HepG2 (cell line): ENCODE measurements at regions not wholly inside any gene's neighbourhood (a gene's known extent, or its start where the extent isn't known, plus 50 kb on each side); places are given as distances from the start of the nearest gene placed in this dataset.

ENCODE experiments used
- ASH2L ChIP-seq: fragments of 300-600, 200-600 bp; sonication (generic); IDR thresholded peaks from 2 replicates; pipeline ENCODE4 v1.7.0; 2017; ENCODE audit warnings: low read depth, mild to moderate bottlenecking, moderate library complexity, mixed read lengths, low read length; ENCODE audit not compliant: insufficient read length
- ESRRA ChIP-seq: sonication (generic); formaldehyde crosslinking; IDR thresholded peaks from 2 replicates; pipeline ENCODE4 v1.5.1; 2020; ENCODE audit warnings: mild to moderate bottlenecking, low read depth, missing genetic modification reagents
- HNF4G ChIP-seq, 2 experiments: sonication (generic) in 1 of 2; formaldehyde crosslinking in 1 of 2; IDR thresholded peaks; 2 replicates each; pipeline versions ENCODE4 v1.4.0 to v1.6.1; 2011 to 2020; ENCODE audit warnings: borderline replicate concordance in 2 of 2, low read depth in 2 of 2, mild to moderate bottlenecking in 2 of 2, low read length in 1 of 2, missing genetic modification reagents in 1 of 2, moderate library complexity in 1 of 2
- KLF16 ChIP-seq, 2 experiments: sonication (generic) in 1 of 2; formaldehyde crosslinking in 1 of 2; IDR thresholded peaks; 2 replicates each; pipeline versions ENCODE4 v1.6.1 to v1.8.0; 2016 to 2023; ENCODE audit warnings: missing genetic modification reagents in 2 of 2, missing compliant biosample characterization in 1 of 2
- MED1 ChIP-seq: sonication (generic); formaldehyde crosslinking; IDR thresholded peaks from 2 replicates; pipeline ENCODE4 v1.4.0; 2020; ENCODE audit warnings: missing genetic modification reagents
- NCOA1 ChIP-seq: sonication (generic); formaldehyde crosslinking; IDR thresholded peaks from 2 replicates; pipeline ENCODE4 v1.9.0; 2021; ENCODE audit warnings: missing genetic modification reagents
- NR2F6 ChIP-seq, 2 experiments: IDR thresholded peaks; 2 replicates each; pipeline ENCODE4 v1.6.1; 2016; ENCODE audit warnings: antibody characterized with exemption in 1 of 2, mild to moderate bottlenecking in 1 of 2
- NRL ChIP-seq: sonication (generic); formaldehyde crosslinking; IDR thresholded peaks from 2 replicates; pipeline ENCODE4 v1.5.0; 2020; ENCODE audit warnings: missing genetic modification reagents, mild to moderate bottlenecking, moderate library complexity, borderline replicate concordance
- RBFOX2 ChIP-seq: fragments of 200-400 bp; formaldehyde crosslinking; IDR thresholded peaks from 2 replicates; pipeline ENCODE4 v1.6.1; 2017; ENCODE audit warnings: low read depth, mild to moderate bottlenecking, low read length
- SMARCC2 ChIP-seq: fragments of 450-650 bp; IDR thresholded peaks from 2 replicates; pipeline ENCODE4 v1.6.1; 2017; ENCODE audit warnings: antibody characterized with exemption, mild to moderate bottlenecking
- SP4 ChIP-seq: sonication (generic); formaldehyde crosslinking; IDR thresholded peaks from 2 replicates; pipeline ENCODE4 v1.8.1; 2023; ENCODE audit warnings: mild to moderate bottlenecking, missing genetic modification reagents
- TAF15 ChIP-seq: fragments of 200-400 bp; formaldehyde crosslinking; IDR thresholded peaks from one replicate; pipeline ENCODE4 v1.6.1; 2018; ENCODE audit warnings: mild to moderate bottlenecking, low read depth, low read length; ENCODE audit not compliant: poor library complexity, severe bottlenecking
- TEAD3 ChIP-seq: optimal IDR thresholded peaks from 2 replicates; pipeline ENCODE3; 2016; ENCODE audit warnings: borderline replicate concordance
- THYN1 ChIP-seq: sonication (generic); formaldehyde crosslinking; IDR thresholded peaks from 2 replicates; pipeline ENCODE4 v1.8.1; 2023; ENCODE audit warnings: low read depth, mild to moderate bottlenecking, moderate library complexity, missing genetic modification reagents, borderline replicate concordance
- YY1 ChIP-seq: IDR thresholded peaks from 2 replicates; pipeline ENCODE4 v1.6.1; 2011; ENCODE audit warnings: low read length, low read depth, moderate library complexity, mild to moderate bottlenecking; ENCODE audit not compliant: insufficient read depth, insufficient replicate concordance
- ZFX ChIP-seq: sonication (generic); formaldehyde crosslinking; IDR thresholded peaks from 2 replicates; pipeline ENCODE4 v1.4.0; 2020; ENCODE audit warnings: mild to moderate bottlenecking, low read depth, missing genetic modification reagents, moderate library complexity
- ZNF556 ChIP-seq: sonication (generic); formaldehyde crosslinking; IDR thresholded peaks from 2 replicates; pipeline ENCODE4 v1.4.0; 2020; ENCODE audit warnings: mild to moderate bottlenecking, missing genetic modification reagents, borderline replicate concordance
- ZNF670 ChIP-seq: sonication (generic); formaldehyde crosslinking; IDR thresholded peaks from 2 replicates; pipeline ENCODE4 v1.8.0; 2022; ENCODE audit warnings: mild to moderate bottlenecking, missing genetic modification reagents, borderline replicate concordance
- ZNF768 ChIP-seq: sonication (generic); formaldehyde crosslinking; IDR thresholded peaks from 2 replicates; pipeline ENCODE4 v1.4.0; 2020; ENCODE audit warnings: missing genetic modification reagents
- ZNF788 ChIP-seq: sonication (generic); formaldehyde crosslinking; IDR thresholded peaks from 2 replicates; pipeline ENCODE4 v1.5.0; 2020; ENCODE audit warnings: mild to moderate bottlenecking, missing genetic modification reagents, borderline replicate concordance
- ZSCAN29 ChIP-seq: sonication (generic); formaldehyde crosslinking; conservative IDR thresholded peaks from 2 replicates; pipeline ENCODE4 v1.4.0; 2020; ENCODE audit warnings: mild to moderate bottlenecking, missing genetic modification reagents
- TF ChIP-seq, protein P1 (sequence below): sonication (generic); formaldehyde crosslinking; IDR thresholded peaks from 2 replicates; pipeline ENCODE4 v1.8.0; 2022; ENCODE audit warnings: missing genetic modification reagents, mild to moderate bottlenecking, inconsistent platforms, borderline replicate concordance
- TF ChIP-seq, protein P2 (sequence below): sonication (generic); formaldehyde crosslinking; IDR thresholded peaks from 2 replicates; pipeline ENCODE4 v1.4.0; 2020; ENCODE audit warnings: missing genetic modification reagents
- TF ChIP-seq, protein P3 (sequence below): sonication (generic); formaldehyde crosslinking; IDR thresholded peaks from 2 replicates; pipeline ENCODE4 v1.9.0; 2022; ENCODE audit warnings: low read depth, missing genetic modification reagents

DNA sequence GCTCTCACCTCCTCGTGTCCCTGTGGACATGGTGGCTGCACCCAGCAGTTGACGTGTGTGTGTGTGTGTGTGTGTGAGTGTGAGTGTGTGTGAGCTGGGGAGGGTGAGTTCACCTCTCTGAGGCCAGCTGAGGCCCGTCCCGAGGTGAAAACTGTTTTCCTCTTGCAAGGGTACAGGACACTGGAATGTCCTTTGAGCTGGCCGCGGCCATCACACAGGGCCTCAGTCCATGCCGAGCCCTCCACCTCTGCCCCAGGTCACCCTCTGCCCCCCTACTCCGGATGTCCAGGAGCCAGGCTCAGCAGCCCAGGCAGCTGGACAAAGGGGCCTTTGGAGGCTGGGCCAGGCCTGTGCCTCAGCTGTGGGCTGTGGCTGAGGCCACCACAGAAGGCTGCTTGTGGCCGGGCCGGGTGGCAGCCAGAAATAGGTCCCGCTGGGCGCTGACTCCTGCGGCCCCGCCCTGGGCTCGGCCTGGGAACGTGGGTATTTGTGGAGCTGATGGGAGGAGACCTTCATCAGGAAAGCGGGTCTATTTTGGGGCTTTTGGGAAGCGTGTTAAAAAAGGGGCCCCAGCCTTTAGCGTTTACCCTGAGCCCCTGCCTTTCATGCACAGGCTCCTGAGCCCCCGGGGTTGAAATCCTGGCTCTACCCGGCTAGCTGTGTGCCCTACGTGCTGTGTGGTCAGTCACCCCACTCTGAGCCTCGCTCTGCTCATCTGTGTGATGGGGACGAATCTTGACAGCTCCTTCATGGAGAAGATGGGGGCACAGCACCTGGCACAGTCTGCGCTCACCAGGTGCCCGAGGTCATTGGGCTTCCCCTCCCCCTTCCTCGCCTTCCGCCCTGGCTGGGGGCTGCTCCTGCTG is 75.1 kb upstream of the IER5L start (continued):
- TF ChIP-seq SP4 (CRISPR knock-in tag) = peak; percentile 59; the same call in 1 of the 2 replicates
- no peak for TF ChIP-seq NCOA1 (CRISPR knock-in tag)
- TF ChIP-seq ASH2L = peak; percentile 50
- TF ChIP-seq RBFOX2 = 0 out of 2 replicates have a peak, but pooled peaks have one; percentile 39
- TF ChIP-seq TAF15 = no peak
- TF ChIP-seq ZFX (CRISPR knock-in tag) = peak; percentile 91
- peak; percentile 69; the same call in 1 of the 2 replicates for TF ChIP-seq ZNF556
- TF ChIP-seq, protein P1, sequence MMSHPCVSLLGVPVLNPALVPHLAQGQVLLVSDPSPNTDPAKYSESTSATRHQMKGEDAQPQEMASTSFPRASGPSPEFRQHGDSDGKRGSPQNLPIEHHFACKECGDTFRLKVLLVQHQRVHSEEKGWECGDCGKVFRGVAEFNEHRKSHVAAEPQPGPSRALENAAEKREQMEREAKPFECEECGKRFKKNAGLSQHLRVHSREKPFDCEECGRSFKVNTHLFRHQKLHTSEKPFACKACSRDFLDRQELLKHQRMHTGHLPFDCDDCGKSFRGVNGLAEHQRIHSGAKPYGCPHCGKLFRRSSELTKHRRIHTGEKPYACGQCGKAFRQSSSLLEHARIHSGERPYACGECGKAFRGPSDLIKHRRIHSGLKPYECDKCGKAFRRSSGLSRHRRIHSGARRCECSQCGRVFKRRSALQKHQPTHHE (CRISPR knock-in tag) = no peak
- peak; percentile 85 for TF ChIP-seq MED1
- TF ChIP-seq HNF4G (IDR thresholded peaks at IDR 0.05; ENCODE audit: borderline replicate concordance, low read depth, low read length) = peak; percentile 46; the same call in 1 of the 2 replicates
- no peak for TF ChIP-seq HNF4G (CRISPR knock-in tag; IDR thresholded peaks at IDR 0.05; ENCODE audit: borderline replicate concordance, low read depth)
- TF ChIP-seq, protein P2, sequence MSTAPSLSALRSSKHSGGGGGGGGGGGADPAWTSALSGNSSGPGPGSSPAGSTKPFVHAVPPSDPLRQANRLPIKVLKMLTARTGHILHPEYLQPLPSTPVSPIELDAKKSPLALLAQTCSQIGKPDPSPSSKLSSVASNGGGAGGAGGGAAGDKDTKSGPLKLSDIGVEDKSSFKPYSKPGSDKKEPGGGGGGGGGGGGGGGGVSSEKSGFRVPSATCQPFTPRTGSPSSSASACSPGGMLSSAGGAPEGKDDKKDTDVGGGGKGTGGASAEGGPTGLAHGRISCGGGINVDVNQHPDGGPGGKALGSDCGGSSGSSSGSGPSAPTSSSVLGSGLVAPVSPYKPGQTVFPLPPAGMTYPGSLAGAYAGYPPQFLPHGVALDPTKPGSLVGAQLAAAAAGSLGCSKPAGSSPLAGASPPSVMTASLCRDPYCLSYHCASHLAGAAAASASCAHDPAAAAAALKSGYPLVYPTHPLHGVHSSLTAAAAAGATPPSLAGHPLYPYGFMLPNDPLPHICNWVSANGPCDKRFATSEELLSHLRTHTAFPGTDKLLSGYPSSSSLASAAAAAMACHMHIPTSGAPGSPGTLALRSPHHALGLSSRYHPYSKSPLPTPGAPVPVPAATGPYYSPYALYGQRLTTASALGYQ (CRISPR knock-in tag) = peak; percentile 36; the same call in 1 of the 2 replicates
- no peak for TF ChIP-seq ZNF670
- 0 out of 2 replicates have a peak, but pooled peaks have one; percentile 7 for TF ChIP-seq ZNF768
- peak; percentile 83; the same call in 1 of the 2 replicates for TF ChIP-seq ZNF788 (CRISPR knock-in tag)
- TF ChIP-seq ESRRA = peak; percentile 83; the same call in 1 of the 2 replicates
- peak; percentile 93 for TF ChIP-seq TEAD3
- no peak for TF ChIP-seq ZSCAN29 (CRISPR knock-in tag)
- TF ChIP-seq YY1 = peak; percentile 56
- no peak for TF ChIP-seq SMARCC2
- peak; percentile 74; the same call in 1 of the 2 replicates for TF ChIP-seq NRL (CRISPR knock-in tag)
- peak; percentile 67 for TF ChIP-seq NR2F6 (IDR thresholded peaks at IDR 0.05)
- peak; percentile 93 for TF ChIP-seq NR2F6 (CRISPR knock-in tag; IDR thresholded peaks at IDR 0.05)
- TF ChIP-seq THYN1 (CRISPR knock-in tag) = no peak
- TF ChIP-seq, protein P3, sequence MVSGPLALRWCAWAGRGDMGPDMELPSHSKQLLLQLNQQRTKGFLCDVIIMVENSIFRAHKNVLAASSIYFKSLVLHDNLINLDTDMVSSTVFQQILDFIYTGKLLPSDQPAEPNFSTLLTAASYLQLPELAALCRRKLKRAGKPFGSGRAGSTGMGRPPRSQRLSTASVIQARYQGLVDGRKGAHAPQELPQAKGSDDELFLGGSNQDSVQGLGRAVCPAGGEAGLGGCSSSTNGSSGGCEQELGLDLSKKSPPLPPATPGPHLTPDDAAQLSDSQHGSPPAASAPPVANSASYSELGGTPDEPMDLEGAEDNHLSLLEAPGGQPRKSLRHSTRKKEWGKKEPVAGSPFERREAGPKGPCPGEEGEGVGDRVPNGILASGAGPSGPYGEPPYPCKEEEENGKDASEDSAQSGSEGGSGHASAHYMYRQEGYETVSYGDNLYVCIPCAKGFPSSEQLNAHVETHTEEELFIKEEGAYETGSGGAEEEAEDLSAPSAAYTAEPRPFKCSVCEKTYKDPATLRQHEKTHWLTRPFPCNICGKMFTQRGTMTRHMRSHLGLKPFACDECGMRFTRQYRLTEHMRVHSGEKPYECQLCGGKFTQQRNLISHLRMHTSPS (CRISPR knock-in tag) = peak; percentile 87
- TF ChIP-seq KLF16 (CRISPR knock-in tag; IDR thresholded peaks at IDR 0.05) = no peak
